ENCODE measurements at regions not wholly inside any gene's neighbourhood (a gene's known extent, or its start where the extent isn't known, plus 50 kb on each side); places are given as distances from the start of the nearest gene placed in this dataset.

DNA sequence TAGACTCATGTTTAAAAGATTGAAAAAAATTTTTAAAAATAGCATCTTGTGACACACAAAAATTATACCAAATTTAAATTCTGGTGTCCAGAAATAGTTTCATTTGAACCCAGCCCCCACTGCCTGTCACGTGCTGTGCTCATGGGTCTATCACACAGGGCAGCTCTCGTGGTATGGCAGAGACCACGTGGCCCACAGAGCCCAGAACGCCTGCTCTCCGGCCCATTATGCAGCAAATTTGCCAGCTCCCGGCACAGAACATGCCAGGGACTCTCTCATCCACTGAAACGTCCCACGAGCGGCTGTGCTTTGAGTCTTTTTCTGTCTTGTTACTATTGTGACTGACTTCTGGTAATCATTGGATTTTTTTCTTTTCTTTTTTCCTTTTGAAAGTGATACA is 224.3 kb downstream of the TTLL2 start:
- TF ChIP-seq, protein P1, sequence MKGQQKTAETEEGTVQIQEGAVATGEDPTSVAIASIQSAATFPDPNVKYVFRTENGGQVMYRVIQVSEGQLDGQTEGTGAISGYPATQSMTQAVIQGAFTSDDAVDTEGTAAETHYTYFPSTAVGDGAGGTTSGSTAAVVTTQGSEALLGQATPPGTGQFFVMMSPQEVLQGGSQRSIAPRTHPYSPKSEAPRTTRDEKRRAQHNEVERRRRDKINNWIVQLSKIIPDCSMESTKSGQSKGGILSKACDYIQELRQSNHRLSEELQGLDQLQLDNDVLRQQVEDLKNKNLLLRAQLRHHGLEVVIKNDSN (IDR thresholded peaks at IDR 0.05), result 0 out of 2 replicates have a peak, but pooled peaks have one; percentile 19
- TF ChIP-seq CREB1 (IDR thresholded peaks at IDR 0.05; ENCODE audit: low read depth), result no peak

DNA sequence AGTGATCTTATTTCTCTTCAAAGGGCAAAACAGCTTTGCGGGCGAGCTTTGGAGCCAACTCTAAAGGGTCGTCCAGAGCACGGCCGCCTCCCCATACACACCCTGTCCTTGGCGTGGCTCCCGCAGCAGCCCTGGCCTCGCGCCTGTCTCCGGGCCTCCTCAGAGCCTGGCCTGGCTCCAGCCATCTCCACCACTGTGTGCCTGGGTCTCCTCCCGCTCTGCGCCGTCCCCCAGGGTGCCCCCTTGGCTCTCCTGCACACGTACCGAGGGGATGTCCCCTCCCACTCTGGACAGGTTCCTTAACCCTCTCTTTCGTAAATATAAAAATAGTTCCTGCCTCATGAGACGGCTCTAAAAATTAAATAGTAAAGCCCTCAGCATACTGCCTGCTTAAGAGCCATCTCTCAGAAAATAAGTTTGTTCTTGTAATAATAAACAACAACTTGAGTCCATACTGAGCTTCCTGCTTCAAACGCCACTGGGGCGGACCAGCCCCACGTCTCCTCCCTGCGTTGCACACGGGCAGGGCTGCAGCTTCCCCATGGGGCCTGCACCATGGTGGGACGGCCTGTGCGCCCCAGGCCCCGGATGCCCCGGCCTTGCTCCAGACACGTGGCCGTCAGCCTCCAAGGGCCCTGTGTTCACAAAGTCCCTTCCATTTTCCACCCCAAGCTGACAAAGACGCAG is 226.2 kb downstream of the TTLL2 start:
- TF ChIP-seq CREB1 (IDR thresholded peaks at IDR 0.05; ENCODE audit: low read depth), result no peak
- TF ChIP-seq EGR1 (IDR thresholded peaks at IDR 0.05), result no peak
- TF ChIP-seq ZBTB7A (IDR thresholded peaks at IDR 0.05; ENCODE audit: low read depth), result no peak
- no peak for TF ChIP-seq FOXM1 (IDR thresholded peaks at IDR 0.05; ENCODE audit: borderline replicate concordance, low read depth)
- TF ChIP-seq CEBPB (IDR thresholded peaks at IDR 0.05), result no peak

DNA sequence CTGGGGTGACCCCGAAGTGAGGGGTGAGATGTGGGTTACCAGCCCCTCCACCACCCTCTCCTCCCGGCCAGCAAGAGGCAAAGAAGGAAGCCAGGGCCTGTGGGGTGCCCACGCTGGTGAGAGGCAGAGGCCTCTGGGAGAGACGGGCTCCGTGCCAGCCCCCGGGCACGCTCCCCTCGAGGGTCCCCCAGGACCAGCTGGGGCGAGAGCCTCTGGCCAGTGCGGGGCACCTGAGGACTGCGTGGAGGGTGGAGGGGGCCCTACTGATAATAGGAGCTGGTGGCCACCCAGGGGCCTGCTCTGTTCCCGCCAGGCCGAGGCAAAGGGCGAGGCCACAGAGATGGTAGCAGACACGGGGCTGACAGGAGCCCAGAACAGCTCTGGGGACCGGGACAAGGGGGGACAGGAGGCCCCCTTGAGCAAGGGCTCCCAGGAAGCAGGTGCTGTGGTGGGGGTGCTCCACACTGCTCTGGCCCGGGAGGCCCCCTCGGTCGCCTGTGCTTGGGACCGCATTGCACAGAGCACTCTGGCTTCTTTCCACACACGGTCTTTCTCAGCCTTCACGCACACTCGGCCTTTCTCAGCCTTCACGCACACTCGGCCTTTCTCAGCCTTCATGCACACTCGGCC is 226.9 kb downstream of the TTLL2 start:
- TF ChIP-seq YY1 (IDR thresholded peaks at IDR 0.05; ENCODE audit: low read depth) (no peak), CEBPB (IDR thresholded peaks at IDR 0.05) (no peak), ZBTB7A (IDR thresholded peaks at IDR 0.05; ENCODE audit: low read depth) (no peak), RAD21 (IDR thresholded peaks at IDR 0.05; ENCODE audit: low read depth) (no peak)
- TF ChIP-seq, protein P1 (IDR thresholded peaks at IDR 0.05), result no peak
- TF ChIP-seq, protein P2, sequence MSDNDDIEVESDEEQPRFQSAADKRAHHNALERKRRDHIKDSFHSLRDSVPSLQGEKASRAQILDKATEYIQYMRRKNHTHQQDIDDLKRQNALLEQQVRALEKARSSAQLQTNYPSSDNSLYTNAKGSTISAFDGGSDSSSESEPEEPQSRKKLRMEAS (IDR thresholded peaks at IDR 0.05), result no peak

DNA sequence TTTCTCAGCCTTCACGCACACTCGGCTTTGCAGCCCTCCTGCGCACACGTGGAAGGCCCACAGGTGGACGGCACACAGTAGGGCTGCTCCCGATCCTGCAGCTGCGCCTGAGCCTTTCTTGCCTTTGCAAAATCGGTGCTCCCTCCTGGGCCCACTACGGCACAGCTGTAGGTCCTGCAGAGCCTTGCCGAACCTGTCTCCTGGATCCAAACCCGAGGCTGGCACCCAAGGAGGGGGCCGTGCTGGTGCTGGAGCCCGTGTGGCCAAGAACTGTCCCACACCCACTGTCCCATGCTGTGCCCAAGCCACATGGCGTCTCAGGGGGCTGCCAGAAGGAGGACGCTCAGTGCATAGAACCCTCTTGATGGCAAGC is 227.4 kb downstream of the TTLL2 start:
- TF ChIP-seq CEBPB (IDR thresholded peaks at IDR 0.05) (no peak), TEAD4 (IDR thresholded peaks at IDR 0.05) (no peak), TAF1 (IDR thresholded peaks at IDR 0.05; ENCODE audit: low read depth) (no peak), EP300 (IDR thresholded peaks at IDR 0.05; ENCODE audit: borderline replicate concordance) (no peak), EGR1 (IDR thresholded peaks at IDR 0.05) (no peak), NFIC (IDR thresholded peaks at IDR 0.05) (no peak), CREB1 (IDR thresholded peaks at IDR 0.05; ENCODE audit: low read depth) (no peak), ZBTB7A (IDR thresholded peaks at IDR 0.05; ENCODE audit: low read depth) (no peak), FOXM1 (IDR thresholded peaks at IDR 0.05; ENCODE audit: borderline replicate concordance, low read depth) (no peak), YY1 (IDR thresholded peaks at IDR 0.05; ENCODE audit: low read depth) (no peak), RAD21 (IDR thresholded peaks at IDR 0.05; ENCODE audit: low read depth) (no peak), TCF12 (IDR thresholded peaks at IDR 0.05; ENCODE audit: low read depth) (no peak)
- TF ChIP-seq, protein P1 (IDR thresholded peaks at IDR 0.05), result no peak
- TF ChIP-seq, protein P2 (IDR thresholded peaks at IDR 0.05), result no peak
- TF ChIP-seq, protein P3, sequence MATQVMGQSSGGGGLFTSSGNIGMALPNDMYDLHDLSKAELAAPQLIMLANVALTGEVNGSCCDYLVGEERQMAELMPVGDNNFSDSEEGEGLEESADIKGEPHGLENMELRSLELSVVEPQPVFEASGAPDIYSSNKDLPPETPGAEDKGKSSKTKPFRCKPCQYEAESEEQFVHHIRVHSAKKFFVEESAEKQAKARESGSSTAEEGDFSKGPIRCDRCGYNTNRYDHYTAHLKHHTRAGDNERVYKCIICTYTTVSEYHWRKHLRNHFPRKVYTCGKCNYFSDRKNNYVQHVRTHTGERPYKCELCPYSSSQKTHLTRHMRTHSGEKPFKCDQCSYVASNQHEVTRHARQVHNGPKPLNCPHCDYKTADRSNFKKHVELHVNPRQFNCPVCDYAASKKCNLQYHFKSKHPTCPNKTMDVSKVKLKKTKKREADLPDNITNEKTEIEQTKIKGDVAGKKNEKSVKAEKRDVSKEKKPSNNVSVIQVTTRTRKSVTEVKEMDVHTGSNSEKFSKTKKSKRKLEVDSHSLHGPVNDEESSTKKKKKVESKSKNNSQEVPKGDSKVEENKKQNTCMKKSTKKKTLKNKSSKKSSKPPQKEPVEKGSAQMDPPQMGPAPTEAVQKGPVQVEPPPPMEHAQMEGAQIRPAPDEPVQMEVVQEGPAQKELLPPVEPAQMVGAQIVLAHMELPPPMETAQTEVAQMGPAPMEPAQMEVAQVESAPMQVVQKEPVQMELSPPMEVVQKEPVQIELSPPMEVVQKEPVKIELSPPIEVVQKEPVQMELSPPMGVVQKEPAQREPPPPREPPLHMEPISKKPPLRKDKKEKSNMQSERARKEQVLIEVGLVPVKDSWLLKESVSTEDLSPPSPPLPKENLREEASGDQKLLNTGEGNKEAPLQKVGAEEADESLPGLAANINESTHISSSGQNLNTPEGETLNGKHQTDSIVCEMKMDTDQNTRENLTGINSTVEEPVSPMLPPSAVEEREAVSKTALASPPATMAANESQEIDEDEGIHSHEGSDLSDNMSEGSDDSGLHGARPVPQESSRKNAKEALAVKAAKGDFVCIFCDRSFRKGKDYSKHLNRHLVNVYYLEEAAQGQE (IDR thresholded peaks at IDR 0.05; ENCODE audit: low read depth), result no peak

DNA sequence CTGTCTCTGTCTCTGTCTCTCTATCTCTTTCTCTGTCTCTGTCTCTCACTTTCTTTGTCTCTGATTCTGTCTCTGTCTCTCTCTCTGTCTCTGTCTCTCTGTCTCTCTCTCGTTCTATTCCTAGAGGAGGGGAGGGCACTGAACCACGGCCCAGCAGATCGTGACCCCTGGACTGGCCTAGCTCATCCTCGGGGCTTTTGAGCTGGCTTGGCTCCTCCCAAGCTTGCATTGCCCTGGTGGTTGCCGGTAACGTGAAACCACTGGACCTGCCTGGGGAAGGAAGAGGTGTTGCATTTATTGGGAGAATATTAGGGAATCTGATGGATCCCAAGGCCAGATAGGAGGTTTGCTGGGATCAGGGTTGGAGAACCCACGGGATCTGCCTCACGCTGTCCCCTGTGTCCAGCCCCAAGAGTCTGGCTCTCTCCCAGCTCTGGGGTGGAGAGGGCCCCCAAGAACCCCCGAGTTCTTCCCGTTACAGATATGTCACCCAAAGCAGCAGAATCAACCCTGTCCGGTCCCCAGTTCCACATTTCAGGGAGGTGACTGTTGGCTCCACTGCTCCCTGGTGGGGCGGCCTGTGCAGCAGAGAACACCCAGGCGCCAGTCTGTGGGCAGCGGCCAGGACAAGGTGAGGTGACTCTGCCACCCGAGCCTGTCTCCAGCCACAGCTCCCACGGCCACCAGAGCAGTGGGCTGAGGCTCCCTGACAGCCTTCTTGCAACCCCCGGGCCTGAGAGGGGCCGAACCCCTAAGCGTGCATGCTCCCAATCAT is 228.3 kb downstream of the TTLL2 start:
- TF ChIP-seq CEBPB (IDR thresholded peaks at IDR 0.05) (no peak), TEAD4 (IDR thresholded peaks at IDR 0.05) (no peak), FOXM1 (IDR thresholded peaks at IDR 0.05; ENCODE audit: borderline replicate concordance, low read depth) (no peak), RAD21 (IDR thresholded peaks at IDR 0.05; ENCODE audit: low read depth) (no peak), TCF12 (IDR thresholded peaks at IDR 0.05; ENCODE audit: low read depth) (no peak), CREB1 (IDR thresholded peaks at IDR 0.05; ENCODE audit: low read depth) (no peak), ZBTB7A (IDR thresholded peaks at IDR 0.05; ENCODE audit: low read depth) (no peak), EGR1 (IDR thresholded peaks at IDR 0.05) (no peak), NFIC (IDR thresholded peaks at IDR 0.05) (no peak), YY1 (IDR thresholded peaks at IDR 0.05; ENCODE audit: low read depth) (no peak)
- TF ChIP-seq, protein P1 (IDR thresholded peaks at IDR 0.05), result no peak

DNA sequence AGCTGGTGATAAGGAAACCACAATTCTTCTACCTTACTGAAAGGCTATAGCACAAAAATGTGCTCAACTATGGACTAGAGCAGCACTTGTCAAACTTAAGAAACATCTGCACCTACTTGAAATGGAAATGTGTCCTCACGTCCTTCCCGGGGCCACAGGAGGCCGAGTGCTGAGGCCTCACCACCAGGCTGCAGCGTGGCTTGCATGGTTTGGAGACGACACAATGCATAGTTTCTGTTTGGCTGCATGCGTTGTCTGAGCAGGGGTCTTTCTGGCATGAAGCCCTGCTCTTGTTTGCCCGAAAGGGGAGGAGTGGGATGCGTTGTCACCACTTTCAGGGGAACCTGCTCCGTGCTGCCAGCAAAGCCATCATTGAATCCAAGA is 228.8 kb downstream of the TTLL2 start:
- TF ChIP-seq, protein P2 (IDR thresholded peaks at IDR 0.05), result no peak
- TF ChIP-seq YY1 (IDR thresholded peaks at IDR 0.05; ENCODE audit: low read depth), result no peak
- TF ChIP-seq CREB1 (IDR thresholded peaks at IDR 0.05; ENCODE audit: low read depth), result no peak
- no peak for TF ChIP-seq CEBPB (IDR thresholded peaks at IDR 0.05)
- no peak for TF ChIP-seq FOXM1 (IDR thresholded peaks at IDR 0.05; ENCODE audit: borderline replicate concordance, low read depth)
- no peak for TF ChIP-seq TCF12 (IDR thresholded peaks at IDR 0.05; ENCODE audit: low read depth)
- TF ChIP-seq, protein P1 (IDR thresholded peaks at IDR 0.05), result no peak
- TF ChIP-seq ZBTB7A (IDR thresholded peaks at IDR 0.05; ENCODE audit: low read depth), result no peak
- TF ChIP-seq, protein P3 (IDR thresholded peaks at IDR 0.05; ENCODE audit: low read depth), result no peak
- TF ChIP-seq RAD21 (IDR thresholded peaks at IDR 0.05; ENCODE audit: low read depth), result no peak
- no peak for TF ChIP-seq EGR1 (IDR thresholded peaks at IDR 0.05)
- no peak for TF ChIP-seq TAF1 (IDR thresholded peaks at IDR 0.05; ENCODE audit: low read depth)
- no peak for TF ChIP-seq TEAD4 (IDR thresholded peaks at IDR 0.05)
- no peak for TF ChIP-seq EP300 (IDR thresholded peaks at IDR 0.05; ENCODE audit: borderline replicate concordance)
- no peak for TF ChIP-seq NFIC (IDR thresholded peaks at IDR 0.05)

Measured in Ishikawa (cell line).